H7 (cell line): ENCODE measurements at regions not wholly inside any gene's neighbourhood (a gene's known extent, or its start where the extent isn't known, plus 50 kb on each side); places are given as distances from the start of the nearest gene placed in this dataset.
"Not testable (repeated sequence)": the region's sequence is repeated elsewhere in the genome, so short reads cannot be mapped to it uniquely, and the experiment has no call there.

Experiments
- DNase-seq: peaks from one replicate; pipeline ENCODE4 v3.0.0; 2012
- H3K27me3 ChIP-seq: 2 replicates; pipeline ENCODE4 v1.6.0; 2011; ENCODE audit warnings: mild to moderate bottlenecking, low read length; ENCODE audit not compliant: control insufficient read depth, insufficient read depth
- H3K36me3 ChIP-seq: replicated peaks from 2 replicates; pipeline ENCODE4 v1.5.1; 2011; ENCODE audit warnings: low read length; ENCODE audit not compliant: control insufficient read depth, insufficient read depth
- H3K4me3 ChIP-seq: 2 replicates; pipeline ENCODE4 v1.5.1; 2011; ENCODE audit warnings: low read depth, mild to moderate bottlenecking, control low read depth, low read length, moderate library complexity; ENCODE audit not compliant: insufficient read depth

GRCh38 chr1:58063095-58063494 lies 483.4 kb downstream of the OMA1 start:
- Histone ChIP-seq H3K27me3 (no peaks in the 10 kb centered on the region), H3K4me3 (no peak overlapping the region), H3K36me3 (no peaks in the 10 kb centered on the region)
- no peak for DNase-seq

GRCh38 chr1:58062635-58063034 lies 483.9 kb downstream of the OMA1 start:
- no peak overlapping the region for H3K4me3 ChIP-seq
- no peak for DNase-seq
- no peaks in the 10 kb centered on the region for H3K36me3 ChIP-seq
- no peaks in the 10 kb centered on the region for H3K27me3 ChIP-seq

DNA sequence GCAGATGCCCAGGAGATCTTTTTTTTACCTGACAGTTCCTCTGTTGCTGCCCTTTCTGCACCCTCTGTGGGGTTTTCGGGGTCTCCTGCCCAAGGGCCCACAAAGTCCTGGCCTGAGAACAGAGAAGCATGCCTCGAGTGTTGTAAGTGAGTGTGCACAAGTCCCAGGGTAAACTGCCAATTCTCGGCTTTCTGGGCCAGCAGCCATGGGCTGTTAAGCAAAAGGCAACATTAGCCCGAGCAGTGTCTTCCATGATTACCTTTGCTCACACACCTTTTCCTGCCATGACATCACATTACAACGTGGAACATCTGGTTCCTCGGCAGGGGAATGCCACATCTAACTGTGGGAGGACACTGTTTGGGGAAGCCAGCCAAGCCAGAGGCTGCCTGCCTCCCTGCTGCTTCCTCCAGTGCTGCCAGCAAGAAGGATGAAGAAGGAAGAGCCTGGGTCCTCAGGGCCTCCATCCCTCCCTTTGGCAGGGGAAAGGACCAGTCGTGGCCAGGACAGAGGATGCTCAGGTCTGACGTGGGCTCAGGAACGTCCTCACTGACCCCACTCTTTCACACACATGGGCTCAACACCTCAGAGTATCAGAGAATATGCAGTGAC lies 485.9 kb downstream of the OMA1 start:
- Histone ChIP-seq H3K36me3 (no peaks in the 10 kb centered on the region), H3K4me3 (no peak overlapping the region), H3K27me3 (no peaks in the 10 kb centered on the region)
- no peak for DNase-seq

- DNase-seq, result no peak
- Histone ChIP-seq H3K36me3 (no peaks in the 10 kb centered on the region), H3K4me3 (no peak overlapping the region), H3K27me3 (no peaks in the 10 kb centered on the region)
These were observed 486.7 kb downstream of the OMA1 start for GRCh38 chr1:58059789-58060188.

- H3K27me3 ChIP-seq, result no peaks in the 10 kb centered on the region
- H3K36me3 ChIP-seq, result no peaks in the 10 kb centered on the region
- DNase-seq, result no peak
- no peak overlapping the region for H3K4me3 ChIP-seq
These were observed 488.2 kb downstream of the OMA1 start for GRCh38 chr1:58058323-58058722.

DNA sequence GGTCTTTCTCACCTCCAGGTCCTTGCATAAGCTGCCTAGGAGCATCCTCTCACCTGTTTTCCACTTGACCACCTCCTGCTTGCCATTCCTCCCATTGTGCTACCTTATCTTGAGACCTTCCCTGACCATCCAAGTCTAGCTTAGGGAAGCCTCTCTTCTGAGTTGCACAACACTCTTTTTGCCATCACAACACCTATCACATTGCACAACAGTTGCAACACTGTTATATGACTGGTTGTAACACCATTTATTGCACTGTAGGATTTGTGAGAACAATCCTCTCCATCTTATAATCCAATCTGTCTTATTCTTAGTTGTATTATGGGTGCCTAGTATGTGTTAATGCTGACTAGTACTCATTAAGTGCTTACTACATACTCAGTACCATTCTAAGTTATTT lies 488.7 kb downstream of the OMA1 start:
- no peak overlapping the region for H3K4me3 ChIP-seq

GRCh38 chr1:58051187-58051586 lies 495.3 kb downstream of the OMA1 start:
- not testable (repeated sequence) for DNase-seq, H3K36me3 ChIP-seq, H3K4me3 ChIP-seq, H3K27me3 ChIP-seq

More for the DNA sequence above, 488.7 kb downstream of the OMA1 start:
- Histone ChIP-seq H3K27me3 (no peaks in the 10 kb centered on the region), H3K36me3 (no peaks in the 10 kb centered on the region)
- no peak for DNase-seq

DNA sequence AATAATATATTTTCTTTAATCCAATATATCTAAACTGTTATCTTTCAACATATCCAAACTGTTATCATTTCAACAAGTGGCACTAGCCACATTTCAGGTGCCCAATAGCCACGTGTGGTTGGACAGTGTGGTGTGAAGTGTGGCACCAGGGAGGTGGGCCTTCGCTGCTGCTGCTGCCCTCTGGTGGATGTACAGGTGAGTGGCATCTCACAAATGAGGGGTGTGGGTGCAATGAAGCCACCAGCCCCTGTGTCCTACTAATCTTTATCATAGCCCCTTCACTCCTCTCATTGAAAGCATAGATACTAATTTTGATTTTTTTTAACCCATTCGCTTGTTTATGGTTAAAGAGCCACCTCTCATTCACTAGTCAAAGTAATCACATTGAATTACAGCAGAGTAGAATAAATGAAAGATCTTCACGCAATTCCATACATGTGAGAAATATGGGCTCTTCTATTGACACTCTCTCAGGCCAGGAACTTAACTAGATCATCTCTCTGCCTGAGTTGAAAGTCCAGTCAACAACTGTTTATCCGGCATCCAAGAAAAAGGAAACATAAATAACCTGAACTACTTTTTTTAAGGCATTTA lies 499.2 kb downstream of the OMA1 start:
- Histone ChIP-seq H3K4me3 (no peak overlapping the region), H3K36me3 (no peaks in the 10 kb centered on the region), H3K27me3 (no peaks in the 10 kb centered on the region)
- peak; percentile 84 for DNase-seq

DNA sequence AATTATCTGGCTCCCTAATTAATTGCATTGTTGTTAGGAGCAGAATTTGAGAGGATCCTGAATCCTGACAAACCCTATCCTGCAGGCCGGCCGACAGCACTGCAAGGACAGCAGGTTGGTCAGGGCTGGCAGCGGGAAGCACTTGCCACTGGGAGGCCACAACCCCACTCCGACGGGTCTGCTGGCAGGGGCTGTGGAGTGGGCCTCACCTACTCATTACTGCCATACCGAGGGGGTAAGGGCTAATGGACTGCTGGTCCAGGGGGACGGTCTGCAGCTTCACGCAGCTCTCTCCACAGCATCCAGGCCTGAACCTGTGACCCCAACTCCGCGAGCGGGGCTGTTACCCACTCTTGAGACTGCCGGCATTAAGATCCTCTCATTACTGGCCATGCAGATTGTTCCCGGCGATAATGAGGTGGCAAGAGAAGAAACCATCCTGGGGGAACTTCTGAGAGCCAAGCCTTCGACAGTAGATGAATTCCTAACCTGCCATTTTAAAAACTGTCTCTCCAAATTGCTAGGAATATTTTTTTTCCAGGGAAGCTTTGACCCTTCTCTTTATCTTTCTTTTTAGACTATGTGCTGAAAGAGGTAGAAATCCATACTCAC lies 501.3 kb downstream of the OMA1 start:
- DNase-seq, result peak; percentile 26
- Histone ChIP-seq H3K36me3 (no peaks in the 10 kb centered on the region), H3K27me3 (no peaks in the 10 kb centered on the region), H3K4me3 (no peak overlapping the region)

GRCh38 chr1:58041621-58042020 lies 504.9 kb downstream of the OMA1 start:
- DNase-seq, result peak; percentile 1

DNA sequence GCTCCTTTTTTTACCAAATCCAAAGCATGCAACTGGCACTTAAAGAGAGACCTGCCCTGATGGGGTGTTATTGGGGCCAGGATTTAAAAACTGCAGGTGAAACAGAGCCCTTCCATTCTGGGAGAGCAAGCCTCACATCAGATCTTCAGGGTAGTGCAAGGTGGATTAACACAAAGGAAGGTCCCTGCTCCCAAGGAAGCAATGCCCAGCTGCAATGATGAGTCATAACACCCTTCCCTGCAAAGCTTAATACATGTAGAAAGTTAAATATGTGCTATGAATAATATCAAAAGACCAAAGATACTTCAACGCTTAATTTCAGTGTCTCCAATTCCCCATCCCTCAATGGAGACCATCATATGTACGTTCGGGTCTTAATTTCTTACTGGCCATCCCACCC lies 508.0 kb downstream of the OMA1 start:
- Histone ChIP-seq H3K4me3 (no peak overlapping the region), H3K27me3 (no peaks in the 10 kb centered on the region), H3K36me3 (no peaks in the 10 kb centered on the region)
- DNase-seq, result no peak

More at GRCh38 chr1:58041621-58042020, 504.9 kb downstream of the OMA1 start:
- Histone ChIP-seq H3K36me3 (no peaks in the 10 kb centered on the region), H3K27me3 (no peaks in the 10 kb centered on the region), H3K4me3 (no peak overlapping the region)

DNA sequence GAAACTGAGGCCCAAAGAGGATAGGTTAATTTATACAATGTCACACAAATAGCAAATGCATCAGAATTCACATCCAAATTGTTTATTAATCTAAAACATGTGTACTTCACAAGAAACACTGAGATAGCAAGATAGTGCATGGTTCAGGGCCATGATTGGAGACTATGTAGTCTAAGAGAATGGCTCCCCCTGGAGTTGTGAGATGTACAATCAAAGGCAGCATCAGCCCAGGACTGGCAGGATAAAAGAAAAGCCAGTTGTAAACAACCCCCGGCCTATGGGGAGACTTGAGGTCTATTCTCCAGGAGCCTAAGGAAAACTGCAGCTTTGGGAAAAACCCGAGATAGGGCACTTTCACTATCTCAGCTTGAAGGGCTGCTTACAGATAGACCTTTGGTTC lies 511.0 kb downstream of the OMA1 start:
- Histone ChIP-seq H3K4me3 (no peak overlapping the region), H3K36me3 (no peaks in the 10 kb centered on the region), H3K27me3 (no peaks in the 10 kb centered on the region)
- DNase-seq, result no peak

GRCh38 chr1:58033311-58033710 lies 513.2 kb downstream of the OMA1 start:
- Histone ChIP-seq H3K27me3 (no peaks in the 10 kb centered on the region), H3K36me3 (no peaks in the 10 kb centered on the region), H3K4me3 (no peak overlapping the region)
- no peak for DNase-seq

- H3K4me3 ChIP-seq, result no peak overlapping the region
- H3K27me3 ChIP-seq, result no peaks in the 10 kb centered on the region
- H3K36me3 ChIP-seq, result no peaks in the 10 kb centered on the region
- DNase-seq, result no peak
These were observed 513.9 kb downstream of the OMA1 start for GRCh38 chr1:58032611-58033073.

GRCh38 chr1:58031416-58031815 lies 515.1 kb downstream of the OMA1 start:
- H3K27me3 ChIP-seq, result no peaks in the 10 kb centered on the region
- DNase-seq, result no peak
- no peak overlapping the region for H3K4me3 ChIP-seq
- no peaks in the 10 kb centered on the region for H3K36me3 ChIP-seq
